IMR-90 (cell line): ENCODE measurements at regions not wholly inside any gene's neighbourhood (a gene's known extent, or its start where the extent isn't known, plus 50 kb on each side); places are given as distances from the start of the nearest gene placed in this dataset.

Source experiments
- ATAC-seq: fragments of 200-7000 bp; cut with Tn5 transposase; 2 replicates; pipeline ENCODE4 v1.9.1; 2020; ENCODE audit warnings: low read depth, mild to moderate bottlenecking, moderate library complexity
- BruUV-seq: library from RNA; stranded (reverse); fragments of 400-500 nt; replicated peaks from 2 replicates; lab custom pipeline; 2021; lab: Mats Ljungman, UMichigan
- CTCF ChIA-PET: fragments of 300-600 bp; formaldehyde crosslinking; extraction: SDS; loops from one replicate; lab custom pipeline; 2021; ENCODE audit warnings: antibody characterized with exemption; lab: Yijun Ruan, JAX
- POLR2A ChIA-PET: fragments of 300-600 bp; sonication (Branson Sonifier 250); formaldehyde crosslinking; loops from one replicate; lab custom pipeline; 2022; ENCODE audit warnings: antibody characterized with exemption; ENCODE audit not compliant: unreplicated experiment; lab: Charles Lee
- DNase-seq: peaks from one replicate; pipeline ENCODE4 v3.0.0; 2013
- H2AFZ ChIP-seq: replicated peaks from 2 replicates; pipeline ENCODE3; 2013; ENCODE audit warnings: low read length, mild to moderate bottlenecking; ENCODE audit not compliant: poor library complexity
- H2AK5ac ChIP-seq: 2 replicates; pipeline ENCODE4 v1.6.1; 2013; ENCODE audit warnings: low read depth, low read length, inconsistent platforms
- H2AK9ac ChIP-seq: replicated peaks from 2 replicates; pipeline ENCODE3; 2013; ENCODE audit warnings: mild to moderate bottlenecking, low read depth, low read length, moderate library complexity; ENCODE audit not compliant: poor library complexity
- H2BK120ac ChIP-seq: 2 replicates; pipeline ENCODE4 v1.6.1; 2013; ENCODE audit warnings: low read depth, low read length, inconsistent platforms
- H2BK15ac ChIP-seq: 3 replicates; pipeline ENCODE4 v1.6.1; 2013; ENCODE audit warnings: low read depth, low read length, inconsistent platforms
- H2BK20ac ChIP-seq: 2 replicates; pipeline ENCODE4 v1.6.1; 2013; ENCODE audit warnings: low read depth, mild to moderate bottlenecking, inconsistent platforms, low read length, moderate library complexity
- H2BK5ac ChIP-seq: 2 replicates; pipeline ENCODE4 v1.6.1; 2013; ENCODE audit warnings: mild to moderate bottlenecking, low read depth, low read length, inconsistent platforms; ENCODE audit not compliant: poor library complexity, severe bottlenecking
- H3K14ac ChIP-seq: replicated peaks from 2 replicates; pipeline ENCODE4 v1.6.1; 2013; ENCODE audit warnings: low read depth, low read length, inconsistent platforms
- H3K18ac ChIP-seq: 2 replicates; pipeline ENCODE4 v1.6.1; 2013; ENCODE audit warnings: low read depth, low read length, control low read depth
- H3K23ac ChIP-seq: 2 replicates; pipeline ENCODE4 v1.6.1; 2013; ENCODE audit warnings: low read depth, low read length, inconsistent platforms
- H3K27ac ChIP-seq: 2 replicates; pipeline ENCODE4 v1.5.1; 2013; ENCODE audit warnings: mild to moderate bottlenecking, control low read depth, low read length; ENCODE audit not compliant: insufficient read depth
- H3K27me3 ChIP-seq: 2 replicates; pipeline ENCODE4 v1.6.1; 2013; ENCODE audit warnings: low read length; ENCODE audit not compliant: control insufficient read depth, insufficient read depth
- H3K36me3 ChIP-seq: 2 replicates; pipeline ENCODE4 v1.6.1; 2013; ENCODE audit warnings: low read length, mixed read lengths; ENCODE audit not compliant: control insufficient read depth, insufficient read depth
- H3K4ac ChIP-seq: 2 replicates; pipeline ENCODE4 v1.6.1; 2013; ENCODE audit warnings: low read depth, low read length, inconsistent platforms
- H3K4me1 ChIP-seq: 2 replicates; pipeline ENCODE4 v1.6.1; 2013; ENCODE audit warnings: low read length, mixed read lengths; ENCODE audit not compliant: control insufficient read depth, insufficient read depth
- H3K4me2 ChIP-seq: 2 replicates; pipeline ENCODE4 v1.6.1; 2013; ENCODE audit warnings: low read depth, mild to moderate bottlenecking, control low read depth, low read length, moderate library complexity
- H3K4me3 ChIP-seq: 2 replicates; pipeline ENCODE4 v1.5.1; 2013; ENCODE audit warnings: low read depth, mild to moderate bottlenecking, control low read depth, low read length, moderate library complexity; ENCODE audit not compliant: insufficient read depth
- H3K56ac ChIP-seq: 2 replicates; pipeline ENCODE4 v1.6.1; 2013; ENCODE audit warnings: low read length, inconsistent platforms; ENCODE audit not compliant: insufficient read depth; ENCODE audit errors: extremely low read depth
- H3K79me1 ChIP-seq, 2 experiments: 2 replicates each; pipeline ENCODE4 v1.6.1; 2013; ENCODE audit warnings: low read length in 2 of 2, inconsistent platforms in 1 of 2, low read depth in 1 of 2
- H3K9ac ChIP-seq: 2 replicates; pipeline ENCODE4 v1.6.1; 2013; ENCODE audit warnings: low read depth, low read length, control low read depth
- H3K9me1 ChIP-seq: 2 replicates; pipeline ENCODE4 v1.6.1; 2013; ENCODE audit warnings: low read length, inconsistent platforms; ENCODE audit not compliant: insufficient read depth
- H3K9me3 ChIP-seq: 2 replicates; pipeline ENCODE4 v1.6.1; 2013; ENCODE audit warnings: low read length; ENCODE audit not compliant: control insufficient read depth, insufficient read depth
- H4K20me1 ChIP-seq: 2 replicates; pipeline ENCODE4 v1.6.1; 2013; ENCODE audit warnings: low read length, inconsistent platforms; ENCODE audit not compliant: insufficient read depth
- H4K5ac ChIP-seq: 2 replicates; pipeline ENCODE4 v1.6.1; 2013; ENCODE audit warnings: mild to moderate bottlenecking, low read depth, low read length, control low read depth
- H4K8ac ChIP-seq, 2 experiments: 2 replicates each; pipeline ENCODE4 v1.6.1; 2013; ENCODE audit warnings: low read depth in 2 of 2, low read length in 2 of 2, control low read depth in 1 of 2, inconsistent platforms in 1 of 2
- H4K91ac ChIP-seq: 2 replicates; pipeline ENCODE4 v1.6.1; 2013; ENCODE audit warnings: low read depth, low read length, inconsistent platforms; ENCODE audit not compliant: insufficient read depth
- BHLHE40 ChIP-seq: fragments of 150-350 bp; IDR thresholded peaks from 2 replicates; pipeline ENCODE4 v1.6.1; 2016; ENCODE audit warnings: mild to moderate bottlenecking, low read depth, low read length
- CEBPB ChIP-seq: IDR thresholded peaks from 2 replicates; pipeline ENCODE4 v1.6.1; 2012; ENCODE audit warnings: low read depth, low read length, improper control_type of control experiment
- CHD1 ChIP-seq: IDR thresholded peaks from 2 replicates; pipeline ENCODE4 v1.6.1; 2012; ENCODE audit warnings: low read depth, low read length, improper control_type of control experiment
- FOS ChIP-seq: fragments of 150-350 bp; IDR thresholded peaks from 2 replicates; pipeline ENCODE4 v1.6.1; 2016; ENCODE audit warnings: low read depth, low read length
- MAFK ChIP-seq: IDR thresholded peaks from 2 replicates; pipeline ENCODE4 v1.6.1; 2012; ENCODE audit warnings: low read depth, low read length, improper control_type of control experiment
- MAZ ChIP-seq: IDR thresholded peaks from 2 replicates; pipeline ENCODE4 v1.6.1; 2012; ENCODE audit warnings: low read depth, mild to moderate bottlenecking, low read length, improper control_type of control experiment, moderate library complexity, borderline replicate concordance
- MXI1 ChIP-seq: IDR thresholded peaks from 2 replicates; pipeline ENCODE4 v1.6.1; 2012; ENCODE audit warnings: low read depth, mild to moderate bottlenecking, low read length, moderate library complexity, borderline replicate concordance
- NFE2L2 ChIP-seq: fragments of 150-350 bp; IDR thresholded peaks from 2 replicates; pipeline ENCODE4 v1.6.1; 2016; ENCODE audit warnings: low read depth, mild to moderate bottlenecking, low read length
- POLR2A ChIP-seq: IDR thresholded peaks from 2 replicates; pipeline ENCODE4 v1.6.1; 2012; ENCODE audit warnings: mild to moderate bottlenecking, low read depth, low read length
- RAD21 ChIP-seq: IDR thresholded peaks from 2 replicates; pipeline ENCODE4 v1.6.1; 2012; ENCODE audit warnings: low read length, improper control_type of control experiment
- RCOR1 ChIP-seq: IDR thresholded peaks from 2 replicates; pipeline ENCODE4 v1.6.1; 2012; ENCODE audit warnings: mild to moderate bottlenecking, low read length, improper control_type of control experiment; ENCODE audit not compliant: insufficient replicate concordance
- RFX5 ChIP-seq: IDR thresholded peaks from 2 replicates; pipeline ENCODE4 v1.8.0; 2012; ENCODE audit warnings: low read depth, mild to moderate bottlenecking, low read length, moderate library complexity
- SMC3 ChIP-seq: fragments of 150-350 bp; IDR thresholded peaks from 2 replicates; pipeline ENCODE4 v1.6.1; 2016; ENCODE audit warnings: low read depth, mild to moderate bottlenecking, antibody characterized with exemption, low read length, moderate library complexity
- WGBS, 2 experiments: methylation state at CpG; one replicate each; pipeline versions ENCODE4 v1.1.5 to v1.1.7; 2013; ENCODE audit warnings: missing lambda C conversion rate in 2 of 2; ENCODE audit not compliant: insufficient read length in 1 of 2; ENCODE audit errors: extremely low coverage in 2 of 2; 5-methylcytosine and 5-hydroxymethylcytosine counted together
- dilution Hi-C: fragments of 300-500 bp; cut with HindIII; formaldehyde crosslinking; loops from one replicate; pipeline ENCODE4 v1.14.3; 2018; ENCODE audit warnings: low sequenced_read_pairs; ENCODE audit not compliant: unreplicated experiment
- in situ Hi-C: fragments of 300-500 bp; cut with MboI; formaldehyde crosslinking; loops from 3 replicates; pipeline ENCODE4 v1.14.3; 2019; ENCODE audit warnings: low sequenced_read_pairs, inconsistent platforms, mixed read lengths
- intact Hi-C: fragments of 100-400 bp; cut with micrococcal nuclease; formaldehyde crosslinking; loops from 2 replicates; pipeline ENCODE4 v1.10.0; 2022
- TF ChIP-seq, protein P1 (sequence below): conservative IDR thresholded peaks from 2 replicates; pipeline ENCODE4 v1.5.1; 2012; ENCODE audit warnings: mild to moderate bottlenecking, low read depth, low read length, improper control_type of control experiment
- TF ChIP-seq, protein P2 (sequence below): fragments of 150-350 bp; IDR thresholded peaks from 2 replicates; pipeline ENCODE4 v1.6.1; 2017; ENCODE audit warnings: mild to moderate bottlenecking, antibody characterized with exemption, low read length, low read depth
- TF ChIP-seq, protein P3 (sequence below): fragments of 150-350 bp; IDR thresholded peaks from 2 replicates; pipeline ENCODE4 v1.6.1; 2016; ENCODE audit warnings: low read depth, mild to moderate bottlenecking, low read length, moderate library complexity, borderline replicate concordance

DNA sequence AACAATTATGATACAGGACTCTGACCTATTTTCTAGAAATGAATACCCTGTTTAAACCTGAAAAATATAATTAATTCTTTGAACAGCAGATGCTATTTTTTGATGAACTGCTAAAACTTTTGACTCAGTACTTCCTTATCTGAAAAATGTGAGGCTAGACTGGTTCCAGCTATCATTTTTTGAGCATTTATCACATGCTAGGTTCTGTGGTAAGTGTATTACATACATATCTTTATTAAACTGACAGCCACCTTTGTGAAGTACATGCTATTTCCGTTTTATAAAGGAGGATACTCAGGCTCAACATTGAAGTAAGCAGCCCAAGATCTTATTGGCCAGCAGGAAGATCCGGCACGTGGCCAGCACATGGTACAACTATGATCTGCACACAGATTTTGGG is 459.8 kb upstream of the SEL1L start:
- H3K79me1 ChIP-seq: no peaks in the 10 kb centered on the region
- no peak overlapping the region for H2AFZ ChIP-seq
- BruUV-seq: no TSS peak
- H2BK20ac ChIP-seq: no peak overlapping the region
- H3K23ac ChIP-seq: no peak overlapping the region
- ATAC-seq (no peak), DNase-seq (no peak)
- H4K91ac ChIP-seq: no peak overlapping the region
- no peak overlapping the region for H2BK5ac ChIP-seq
- no peak overlapping the region for H2AK9ac ChIP-seq
- no peaks in the 10 kb centered on the region for H4K20me1 ChIP-seq
- H4K5ac ChIP-seq: no peak overlapping the region
- H3K4me1 ChIP-seq: no peaks in the 10 kb centered on the region
- intact Hi-C loops (no loop called here), dilution Hi-C loops (no loop called here), in situ Hi-C loops (no loop called here)
- no peak overlapping the region for H3K4ac ChIP-seq
- no peak overlapping the region for H3K9ac ChIP-seq
- WGBS, 2 experiments: no CpG with 5 or more reads among the region's 3 CpGs
- TF ChIP-seq, protein P1, sequence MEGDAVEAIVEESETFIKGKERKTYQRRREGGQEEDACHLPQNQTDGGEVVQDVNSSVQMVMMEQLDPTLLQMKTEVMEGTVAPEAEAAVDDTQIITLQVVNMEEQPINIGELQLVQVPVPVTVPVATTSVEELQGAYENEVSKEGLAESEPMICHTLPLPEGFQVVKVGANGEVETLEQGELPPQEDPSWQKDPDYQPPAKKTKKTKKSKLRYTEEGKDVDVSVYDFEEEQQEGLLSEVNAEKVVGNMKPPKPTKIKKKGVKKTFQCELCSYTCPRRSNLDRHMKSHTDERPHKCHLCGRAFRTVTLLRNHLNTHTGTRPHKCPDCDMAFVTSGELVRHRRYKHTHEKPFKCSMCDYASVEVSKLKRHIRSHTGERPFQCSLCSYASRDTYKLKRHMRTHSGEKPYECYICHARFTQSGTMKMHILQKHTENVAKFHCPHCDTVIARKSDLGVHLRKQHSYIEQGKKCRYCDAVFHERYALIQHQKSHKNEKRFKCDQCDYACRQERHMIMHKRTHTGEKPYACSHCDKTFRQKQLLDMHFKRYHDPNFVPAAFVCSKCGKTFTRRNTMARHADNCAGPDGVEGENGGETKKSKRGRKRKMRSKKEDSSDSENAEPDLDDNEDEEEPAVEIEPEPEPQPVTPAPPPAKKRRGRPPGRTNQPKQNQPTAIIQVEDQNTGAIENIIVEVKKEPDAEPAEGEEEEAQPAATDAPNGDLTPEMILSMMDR: no peak
- TF ChIP-seq MXI1 (no peak), MAZ (no peak), CEBPB (no peak), RAD21 (no peak), MAFK (no peak), FOS (no peak), CHD1 (no peak), RFX5 (no peak), BHLHE40 (no peak), NFE2L2 (no peak), POLR2A (no peak), SMC3 (no peak), RCOR1 (no peak)
- TF ChIP-seq, protein P2, sequence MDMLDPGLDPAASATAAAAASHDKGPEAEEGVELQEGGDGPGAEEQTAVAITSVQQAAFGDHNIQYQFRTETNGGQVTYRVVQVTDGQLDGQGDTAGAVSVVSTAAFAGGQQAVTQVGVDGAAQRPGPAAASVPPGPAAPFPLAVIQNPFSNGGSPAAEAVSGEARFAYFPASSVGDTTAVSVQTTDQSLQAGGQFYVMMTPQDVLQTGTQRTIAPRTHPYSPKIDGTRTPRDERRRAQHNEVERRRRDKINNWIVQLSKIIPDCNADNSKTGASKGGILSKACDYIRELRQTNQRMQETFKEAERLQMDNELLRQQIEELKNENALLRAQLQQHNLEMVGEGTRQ: no peak
- TF ChIP-seq, protein P3, sequence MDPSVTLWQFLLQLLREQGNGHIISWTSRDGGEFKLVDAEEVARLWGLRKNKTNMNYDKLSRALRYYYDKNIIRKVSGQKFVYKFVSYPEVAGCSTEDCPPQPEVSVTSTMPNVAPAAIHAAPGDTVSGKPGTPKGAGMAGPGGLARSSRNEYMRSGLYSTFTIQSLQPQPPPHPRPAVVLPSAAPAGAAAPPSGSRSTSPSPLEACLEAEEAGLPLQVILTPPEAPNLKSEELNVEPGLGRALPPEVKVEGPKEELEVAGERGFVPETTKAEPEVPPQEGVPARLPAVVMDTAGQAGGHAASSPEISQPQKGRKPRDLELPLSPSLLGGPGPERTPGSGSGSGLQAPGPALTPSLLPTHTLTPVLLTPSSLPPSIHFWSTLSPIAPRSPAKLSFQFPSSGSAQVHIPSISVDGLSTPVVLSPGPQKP: no peak
- H3K36me3 ChIP-seq: no peaks in the 10 kb centered on the region
- no peak overlapping the region for H2BK120ac ChIP-seq
- H3K27me3 ChIP-seq: no peaks in the 10 kb centered on the region
- H3K56ac ChIP-seq: no peak overlapping the region
- ChIA-PET POLR2A (no interaction called here), CTCF (no interaction called here)
- no peak overlapping the region for H2BK15ac ChIP-seq
- no peak overlapping the region for H3K4me3 ChIP-seq
- H3K9me3 ChIP-seq: no peaks in the 10 kb centered on the region
- H3K14ac ChIP-seq: no peak overlapping the region
- H3K4me2 ChIP-seq: no peak overlapping the region
- H3K18ac ChIP-seq: no peak overlapping the region
- H3K27ac ChIP-seq: no peak overlapping the region
- no peak overlapping the region for H2AK5ac ChIP-seq
- H3K9me1 ChIP-seq: no peaks in the 10 kb centered on the region
- H4K8ac ChIP-seq: no peak overlapping the region
